ENCODE measurements at regions not wholly inside any gene's neighbourhood (a gene's known extent, or its start where the extent isn't known, plus 50 kb on each side); places are given as distances from the start of the nearest gene placed in this dataset.

DNA sequence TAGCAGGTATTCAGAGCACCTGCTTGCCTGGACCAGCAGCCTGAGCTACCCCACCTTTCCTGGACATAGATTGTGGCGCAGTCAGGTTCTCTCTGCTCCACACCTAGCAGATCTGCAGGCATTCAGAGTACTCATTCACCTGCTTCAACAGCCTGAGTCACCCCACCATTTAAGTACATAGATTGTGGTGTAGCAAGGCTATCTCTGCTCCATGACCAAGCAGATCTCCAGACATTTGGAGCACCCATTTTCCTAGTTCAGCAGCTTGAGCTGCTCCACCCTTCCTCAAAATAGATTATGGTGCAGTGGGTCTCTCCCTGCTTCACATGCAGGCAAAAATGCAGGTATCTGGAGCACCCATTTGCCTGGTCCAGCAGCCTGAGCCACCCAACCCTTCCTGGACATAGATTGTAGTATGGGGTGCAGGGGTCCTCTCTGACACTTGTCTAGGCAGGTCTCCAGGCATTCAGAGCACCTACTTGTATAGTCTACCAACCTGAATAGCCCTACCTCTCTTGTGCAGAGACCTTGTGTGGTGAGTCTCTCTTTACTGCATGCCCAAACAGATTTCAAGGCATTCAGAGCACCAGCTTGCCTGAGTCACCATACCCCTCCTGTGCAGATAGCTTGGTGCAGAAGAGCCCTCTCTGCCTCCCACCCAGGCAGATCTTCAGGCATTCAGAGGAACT is 466.0 kb upstream of the THBS1 start:
- TF ChIP-seq, protein P1, sequence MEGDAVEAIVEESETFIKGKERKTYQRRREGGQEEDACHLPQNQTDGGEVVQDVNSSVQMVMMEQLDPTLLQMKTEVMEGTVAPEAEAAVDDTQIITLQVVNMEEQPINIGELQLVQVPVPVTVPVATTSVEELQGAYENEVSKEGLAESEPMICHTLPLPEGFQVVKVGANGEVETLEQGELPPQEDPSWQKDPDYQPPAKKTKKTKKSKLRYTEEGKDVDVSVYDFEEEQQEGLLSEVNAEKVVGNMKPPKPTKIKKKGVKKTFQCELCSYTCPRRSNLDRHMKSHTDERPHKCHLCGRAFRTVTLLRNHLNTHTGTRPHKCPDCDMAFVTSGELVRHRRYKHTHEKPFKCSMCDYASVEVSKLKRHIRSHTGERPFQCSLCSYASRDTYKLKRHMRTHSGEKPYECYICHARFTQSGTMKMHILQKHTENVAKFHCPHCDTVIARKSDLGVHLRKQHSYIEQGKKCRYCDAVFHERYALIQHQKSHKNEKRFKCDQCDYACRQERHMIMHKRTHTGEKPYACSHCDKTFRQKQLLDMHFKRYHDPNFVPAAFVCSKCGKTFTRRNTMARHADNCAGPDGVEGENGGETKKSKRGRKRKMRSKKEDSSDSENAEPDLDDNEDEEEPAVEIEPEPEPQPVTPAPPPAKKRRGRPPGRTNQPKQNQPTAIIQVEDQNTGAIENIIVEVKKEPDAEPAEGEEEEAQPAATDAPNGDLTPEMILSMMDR (IDR thresholded peaks at IDR 0.05 in 4 of 5, conservative IDR thresholded peaks at IDR 0.05 in 1 of 5): no peak
- TF ChIP-seq POLR2A (IDR thresholded peaks at IDR 0.05): no peak
